Glomerular visceral epithelial cell (primary cell): ENCODE measurements at regions not wholly inside any gene's neighbourhood (a gene's known extent, or its start where the extent isn't known, plus 50 kb on each side); places are given as distances from the start of the nearest gene placed in this dataset.
"Not testable (repeated sequence)": the region's sequence is repeated elsewhere in the genome, so short reads cannot be mapped to it uniquely, and the experiment has no call there.

ENCODE experiments used
- DNase-seq: peaks from one replicate; pipeline ENCODE4 v3.0.0-alpha.2; 2016; ENCODE audit errors: extremely low spot score

DNA sequence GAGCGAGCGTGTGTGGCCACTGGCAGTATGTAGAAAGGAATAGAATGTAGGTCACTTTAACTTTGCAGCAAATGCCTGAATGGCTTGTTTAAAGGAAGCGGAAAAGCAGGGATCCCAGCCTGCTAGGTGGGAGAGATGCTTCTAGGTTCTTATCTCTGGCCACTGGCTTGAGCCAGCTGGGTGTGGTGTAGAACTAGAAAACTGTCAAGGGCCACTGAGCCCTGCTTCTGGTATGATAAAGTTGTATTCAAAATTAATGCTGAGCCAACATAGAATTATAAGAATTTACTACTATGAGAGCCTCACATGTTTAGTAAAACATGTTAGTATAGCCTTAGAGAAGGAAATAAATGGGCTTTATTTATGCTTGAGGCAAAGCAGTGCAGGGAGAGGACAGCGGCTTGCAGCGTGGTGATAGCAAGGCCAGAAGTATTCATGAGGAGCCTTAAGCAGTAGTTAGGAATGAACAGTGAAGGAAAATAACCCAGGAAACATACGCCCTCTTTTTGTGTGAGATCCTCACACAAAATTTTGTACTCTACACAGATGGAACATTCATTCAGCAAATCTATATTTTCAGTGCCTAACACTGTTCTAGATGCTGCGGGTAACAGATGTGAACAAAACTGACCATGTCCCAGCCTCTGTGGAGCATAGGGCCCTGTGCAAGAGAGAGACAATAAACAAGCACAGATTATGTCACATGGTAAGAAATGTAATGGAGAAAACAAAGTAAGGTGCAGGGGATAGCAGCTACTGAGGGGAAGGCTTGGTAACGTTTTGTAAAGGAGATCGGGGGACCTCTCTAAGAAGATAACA, 863.2 kb downstream of the DIAPH3 start:
- DNase-seq, result no peak

DNA sequence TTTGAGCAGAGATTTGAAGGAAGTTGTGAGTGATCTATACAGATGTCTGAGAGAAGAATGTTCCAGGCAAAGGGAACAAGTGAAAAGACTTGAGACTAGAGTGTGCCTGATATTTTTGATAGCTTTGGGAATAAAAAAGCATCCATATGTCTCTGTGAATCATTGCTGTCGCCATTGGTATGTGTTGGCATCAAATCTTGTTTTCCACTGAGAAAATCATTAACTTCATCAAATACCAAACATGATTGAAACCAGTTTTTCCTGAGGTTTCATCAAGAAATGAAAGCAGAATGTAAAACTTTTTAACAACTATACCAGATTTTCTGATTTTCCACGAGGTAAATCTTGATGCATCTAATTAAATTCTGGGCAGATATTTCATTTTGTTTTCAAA, 862.6 kb downstream of the DIAPH3 start:
- no peak for DNase-seq

GRCh38 chr13:59303433-59303832, 860.3 kb downstream of the DIAPH3 start:
- no peak for DNase-seq

DNA sequence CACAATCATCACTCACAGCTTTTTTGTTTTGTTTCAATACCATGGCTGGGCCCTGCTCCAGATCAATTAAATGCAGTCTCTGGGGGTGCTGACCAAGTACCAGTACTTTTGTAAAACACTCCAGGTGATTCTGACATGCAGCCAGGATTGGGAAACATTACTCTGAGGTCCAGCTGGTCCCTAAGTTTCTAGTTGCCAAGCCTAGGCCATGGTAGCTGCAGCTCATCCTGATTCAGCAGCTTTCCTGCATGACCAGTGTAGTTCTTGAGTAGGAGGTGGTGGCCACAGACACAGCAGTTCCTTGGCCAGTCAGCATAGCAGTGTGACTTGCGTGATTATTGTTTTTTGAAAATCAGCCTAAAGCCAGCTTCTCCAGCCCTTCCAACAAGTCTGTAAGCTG, 859.1 kb downstream of the DIAPH3 start:
- no peak for DNase-seq

GRCh38 chr13:59305896-59306295, 857.8 kb downstream of the DIAPH3 start:
- DNase-seq, result no peak

DNA sequence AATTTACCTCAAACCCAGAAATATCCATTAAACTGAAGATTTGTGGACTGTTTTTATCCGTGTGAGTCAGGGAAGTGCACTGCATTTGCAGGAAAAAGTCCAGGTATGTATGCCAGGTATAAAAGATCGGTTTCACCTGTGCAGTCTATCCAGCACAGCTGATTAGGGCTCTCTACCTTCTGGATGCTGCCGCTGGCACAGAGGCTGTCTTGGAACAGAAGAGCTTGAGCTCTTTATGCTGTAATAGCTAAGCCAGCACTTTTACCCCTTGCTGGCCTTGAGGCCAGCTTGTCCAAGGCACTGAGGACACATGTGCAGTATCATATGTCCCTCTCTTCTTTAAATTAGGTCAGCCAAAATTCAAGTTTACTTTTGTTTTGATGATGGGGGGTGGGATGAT, 851.0 kb downstream of the DIAPH3 start:
- no peak for DNase-seq

GRCh38 chr13:59318320-59318930, 845.3 kb downstream of the DIAPH3 start:
- peak; percentile 55 for DNase-seq

DNA sequence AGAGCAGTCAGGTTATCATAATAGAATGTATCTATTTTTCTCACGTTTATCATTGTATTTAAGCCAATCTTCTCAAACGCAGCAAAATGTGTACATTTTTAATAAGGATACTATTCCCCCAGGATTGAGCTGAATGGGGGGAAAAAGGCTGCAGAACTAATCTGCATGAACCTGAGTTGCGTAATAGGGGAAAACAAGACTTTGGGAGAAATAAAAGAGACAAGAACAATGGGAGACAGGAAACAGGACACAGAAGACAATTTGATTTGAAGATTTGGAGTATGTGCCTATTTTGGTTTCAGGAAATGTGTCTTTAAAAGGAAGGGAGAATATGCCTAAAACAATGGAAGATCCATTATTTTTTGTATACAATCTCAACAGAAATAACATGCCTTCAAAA, 844.5 kb downstream of the DIAPH3 start:
- DNase-seq, result no peak

- no peak for DNase-seq
Observed at GRCh38 chr13:59320021-59320420, 843.7 kb downstream of the DIAPH3 start.

DNA sequence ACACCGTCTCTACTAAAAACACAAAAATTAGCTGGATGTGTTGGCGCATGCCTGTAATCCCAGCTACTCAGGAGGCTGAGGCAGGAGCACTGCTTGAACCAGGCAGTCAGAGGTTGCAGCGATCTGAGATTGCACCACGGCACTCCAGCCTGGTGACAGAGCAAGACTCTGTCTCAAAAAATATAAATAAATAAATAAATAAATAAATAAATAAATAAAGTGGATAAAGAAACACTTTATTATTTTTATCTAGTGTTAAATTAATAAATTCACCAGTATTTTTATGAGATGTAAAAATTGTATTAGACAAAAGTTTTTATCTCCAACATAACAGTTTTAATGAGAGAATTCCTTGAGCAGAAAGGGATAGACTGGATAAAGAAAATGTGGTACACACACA, 839.3 kb downstream of the DIAPH3 start:
- DNase-seq, result not testable (repeated sequence)

- no peak for DNase-seq
Observed at GRCh38 chr13:59326717-59327116, 837.0 kb downstream of the DIAPH3 start.

- no peak for DNase-seq
Observed at GRCh38 chr13:59330764-59331163, 833.0 kb downstream of the DIAPH3 start.

- no peak for DNase-seq
Observed at GRCh38 chr13:59332966-59333365, 830.8 kb downstream of the DIAPH3 start.

DNA sequence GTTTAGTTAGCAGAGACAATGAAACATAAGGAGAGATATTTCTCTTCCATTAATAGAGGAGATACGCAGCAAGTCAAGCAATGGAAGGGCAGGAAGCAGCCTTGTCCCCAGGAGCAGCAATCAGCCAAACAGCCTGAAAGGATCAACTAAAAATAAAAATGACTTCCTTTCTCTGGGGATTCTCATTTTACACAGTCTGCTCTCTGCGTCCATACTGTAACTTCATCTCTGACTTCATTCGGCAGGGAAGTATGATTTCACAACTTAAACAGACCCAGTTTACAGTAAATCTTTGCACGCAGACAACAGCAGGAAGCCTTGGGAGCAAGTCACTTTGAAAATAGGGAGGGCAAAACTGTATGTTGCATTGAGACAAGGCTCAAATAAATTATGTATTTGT, 826.7 kb downstream of the DIAPH3 start:
- no peak for DNase-seq

DNA sequence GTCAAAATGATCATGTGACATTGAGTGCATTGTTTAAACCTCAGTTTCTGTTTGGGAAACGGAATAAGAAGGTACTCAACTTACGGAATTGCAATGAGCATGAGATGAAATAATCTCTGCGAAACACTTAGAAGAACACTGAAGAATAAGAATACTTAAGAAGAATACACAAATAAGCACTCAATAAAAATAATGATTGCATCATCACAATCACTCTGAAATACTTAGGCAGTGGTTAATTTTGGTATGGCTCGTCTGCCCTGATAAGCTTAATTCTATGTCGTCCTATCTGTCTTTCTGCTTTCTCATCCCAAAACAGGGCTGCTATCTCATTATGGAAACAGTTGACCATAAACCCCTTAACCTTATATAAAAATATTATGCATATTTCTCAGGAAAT, 823.6 kb downstream of the DIAPH3 start:
- no peak for DNase-seq

DNA sequence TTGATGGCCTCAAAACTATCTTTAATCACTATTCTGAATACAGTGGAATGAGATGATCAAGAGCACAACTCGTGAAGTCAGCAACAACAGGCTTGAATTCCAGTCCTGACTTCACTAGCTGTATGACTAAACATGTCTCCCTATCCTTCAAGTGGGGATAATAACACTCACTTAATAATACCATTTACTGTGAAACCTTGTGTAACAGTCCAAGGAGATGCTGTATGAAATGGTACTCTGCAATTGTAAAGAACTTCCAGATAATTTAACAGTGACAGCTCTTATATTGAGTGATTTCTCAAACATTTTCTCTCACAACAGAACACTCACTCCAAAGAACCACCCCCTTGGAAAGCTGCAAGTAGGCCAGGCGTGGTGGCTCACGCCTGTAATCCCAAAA, 823.1 kb downstream of the DIAPH3 start:
- DNase-seq, result no peak

DNA sequence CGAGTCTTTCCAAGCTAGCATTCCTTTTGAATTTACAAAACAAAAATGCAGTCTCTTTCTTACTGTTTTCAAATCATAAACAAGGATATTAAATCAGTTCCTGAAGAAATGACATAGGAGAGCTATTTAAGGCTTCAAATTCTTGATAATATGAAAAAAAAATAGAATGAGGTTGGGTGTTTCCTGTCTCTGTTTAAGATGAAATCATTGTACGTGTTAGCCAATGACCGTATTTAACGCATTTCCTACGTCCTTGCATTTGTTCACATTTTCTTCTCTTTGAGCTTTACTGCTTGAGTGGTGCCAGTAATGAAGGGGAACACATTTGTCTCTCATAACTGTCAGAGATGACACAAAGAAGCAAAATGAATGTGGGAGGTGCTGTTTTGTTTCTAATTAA, 821.3 kb downstream of the DIAPH3 start:
- no peak for DNase-seq

- DNase-seq, result no peak
Observed at GRCh38 chr13:59343132-59343531, 820.6 kb downstream of the DIAPH3 start.

- no peak for DNase-seq
Observed at GRCh38 chr13:59343993-59344822, 819.5 kb downstream of the DIAPH3 start.

DNA sequence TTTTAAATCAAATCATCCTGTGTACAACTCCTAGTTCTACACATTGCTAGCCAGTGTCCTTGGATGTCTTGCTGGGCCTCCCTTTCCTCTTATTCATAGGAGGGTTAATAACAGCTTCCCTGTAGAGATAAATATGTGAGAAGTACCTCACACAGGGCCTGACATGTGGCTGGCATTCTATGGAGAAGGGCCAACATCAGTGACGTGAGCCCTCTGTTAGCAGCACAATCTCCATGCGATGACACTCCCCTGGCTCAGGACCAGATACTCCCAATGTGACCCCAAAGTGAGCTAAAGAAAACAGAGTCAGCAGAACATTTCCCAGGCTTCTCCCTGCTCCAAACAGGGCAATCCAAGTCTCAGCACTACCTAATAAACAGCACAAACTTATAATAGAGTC, 818.4 kb downstream of the DIAPH3 start:
- DNase-seq, result no peak

- DNase-seq, result no peak
Observed at GRCh38 chr13:59346999-59347723, 816.6 kb downstream of the DIAPH3 start.

- no peak for DNase-seq
Observed at GRCh38 chr13:59348617-59349016, 815.1 kb downstream of the DIAPH3 start.
